Natural killer cell (primary cell): ENCODE measurements at regions not wholly inside any gene's neighbourhood (a gene's known extent, or its start where the extent isn't known, plus 50 kb on each side); places are given as distances from the start of the nearest gene placed in this dataset.

ENCODE experiments used
- ATAC-seq, 3 donors: fragments of 150-1000 bp in 2 of 3; fragments of 200-7000 bp in 1 of 3; cut with Tn5 transposase; 1 replicate in 1 of 3; 2 replicates in 2 of 3; pipeline ENCODE4 v1.10.0; 2021; ENCODE audit warnings: mild to moderate bottlenecking in 2 of 3, moderate library complexity in 2 of 3
- DNase-seq, 2 donors: peaks; one replicate each; pipeline versions ENCODE4 v3.0.0 to v3.0.0-alpha.2; 2013 to 2021; ENCODE audit warnings: mixed read lengths in 1 of 2
- H3K27ac ChIP-seq: one replicate; pipeline ENCODE4 v1.5.1; 2013; ENCODE audit warnings: mild to moderate bottlenecking, low read length
- H3K27me3 ChIP-seq: one replicate; pipeline ENCODE4 v1.6.1; 2013; ENCODE audit warnings: low read length; ENCODE audit not compliant: control insufficient read depth, insufficient read depth
- H3K36me3 ChIP-seq: one replicate; pipeline ENCODE4 v1.6.1; 2013; ENCODE audit warnings: low read length; ENCODE audit not compliant: control insufficient read depth, insufficient read depth
- H3K4me1 ChIP-seq: one replicate; pipeline ENCODE4 v1.6.1; 2013; ENCODE audit warnings: low read length; ENCODE audit not compliant: control insufficient read depth, insufficient read depth
- H3K4me3 ChIP-seq: one replicate; pipeline ENCODE4 v1.5.1; 2013; ENCODE audit warnings: low read length
- H3K9me3 ChIP-seq: one replicate; pipeline ENCODE4 v1.6.1; 2013; ENCODE audit warnings: low read length; ENCODE audit not compliant: control insufficient read depth, insufficient read depth
- H3K27ac Mint-ChIP-seq, 2 donors: one replicate each; pipeline ENCODE4 v1.8.0; 2022; ENCODE audit warnings: mild to moderate bottlenecking in 2 of 2, mixed read lengths in 2 of 2, moderate library complexity in 1 of 2
- H3K27me3 Mint-ChIP-seq, 2 donors: one replicate each; pipeline ENCODE4 v1.8.0; 2022; ENCODE audit warnings: low read depth in 2 of 2, mixed read lengths in 2 of 2
- H3K36me3 Mint-ChIP-seq: one replicate; pipeline ENCODE4 v1.8.0; 2022; ENCODE audit warnings: mixed read lengths
- H3K4me1 Mint-ChIP-seq, 2 donors: one replicate each; pipeline ENCODE4 v1.8.0; 2022; ENCODE audit warnings: mixed read lengths in 2 of 2
- H3K4me3 Mint-ChIP-seq: one replicate; pipeline ENCODE4 v1.8.0; 2022; ENCODE audit warnings: mild to moderate bottlenecking, moderate library complexity, mixed read lengths
- H3K9me3 Mint-ChIP-seq, 2 donors: one replicate each; pipeline ENCODE4 v1.8.0; 2022; ENCODE audit warnings: mixed read lengths in 2 of 2
- CTCF ChIP-seq: fragments of 200-600 bp; IDR thresholded peaks from one replicate; pipeline ENCODE4 v1.8.0; 2022; ENCODE audit warnings: antibody characterized with exemption
- WGBS: methylation state at CpG from one replicate; pipeline ENCODE4 v1.1.7; 2013; ENCODE audit warnings: missing lambda C conversion rate; ENCODE audit not compliant: insufficient coverage; 5-methylcytosine and 5-hydroxymethylcytosine counted together
- intact Hi-C: fragments of 100-400 bp; cut with micrococcal nuclease; formaldehyde crosslinking; loops from one replicate; pipeline ENCODE4 v1.14.2; 2022

GRCh38 chrX:42102586-42103282 lies 179.4 kb upstream of the CASK start:
- intact Hi-C loops, result no loop called here
- H3K4me3 Mint-ChIP-seq, result no peak overlapping the region

GRCh38 chrX:42098900-42099299 lies 175.5 kb upstream of the CASK start:
- DNase-seq (no peak), ATAC-seq (no peak)
- Mint-ChIP-seq H3K4me3 (no peak overlapping the region), H3K27ac (no peak overlapping the region), H3K36me3 (no peaks in the 10 kb centered on the region), H3K27me3 (peaks cover 0 to 31% of the 10 kb centered on the region in 2 donors), H3K9me3 (no peaks in the 10 kb centered on the region), H3K4me1 (peaks cover 6 to 7% of the 10 kb centered on the region in 2 donors)
- no peaks in the 10 kb centered on the region for H3K36me3 ChIP-seq
- H3K4me1 ChIP-seq, result peaks cover under 1% of the 10 kb centered on the region
- intact Hi-C loops, result no loop called here
- no peaks in the 10 kb centered on the region for H3K9me3 ChIP-seq
- no peak overlapping the region for H3K27ac ChIP-seq
- no peak for TF ChIP-seq CTCF
- H3K4me3 ChIP-seq, result no peak overlapping the region
- no peaks in the 10 kb centered on the region for H3K27me3 ChIP-seq
- WGBS, result 93% methylated on average over 8 of the region's 11 CpGs

More at GRCh38 chrX:42102586-42103282, 179.4 kb upstream of the CASK start:
- no peaks in the 10 kb centered on the region for H3K9me3 ChIP-seq
- ATAC-seq, result no peak
- no peak overlapping the region for H3K27ac Mint-ChIP-seq
- no peak overlapping the region for H3K27ac ChIP-seq
- H3K9me3 Mint-ChIP-seq, result no peaks in the 10 kb centered on the region
- no peak for TF ChIP-seq CTCF
- H3K4me1 ChIP-seq, result no peaks in the 10 kb centered on the region
- H3K36me3 Mint-ChIP-seq, result no peaks in the 10 kb centered on the region
- no peaks in the 10 kb centered on the region for H3K27me3 ChIP-seq
- no peaks in the 10 kb centered on the region for H3K4me1 Mint-ChIP-seq
- no peak overlapping the region for H3K4me3 ChIP-seq
- peaks cover 0 to 12% of the 10 kb centered on the region in 2 donors for H3K27me3 Mint-ChIP-seq
- no peaks in the 10 kb centered on the region for H3K36me3 ChIP-seq
- DNase-seq, result no peak
- 94% methylated on average over 3 of the region's 4 CpGs for WGBS

- Histone ChIP-seq H3K9me3 (no peaks in the 10 kb centered on the region), H3K36me3 (no peaks in the 10 kb centered on the region), H3K4me1 (peaks cover 4% of the 10 kb centered on the region), H3K4me3 (no peak overlapping the region), H3K27ac (no peak overlapping the region), H3K27me3 (no peaks in the 10 kb centered on the region)
- Mint-ChIP-seq H3K36me3 (no peaks in the 10 kb centered on the region), H3K27ac (no peak overlapping the region), H3K27me3 (peaks cover 0 to 21% of the 10 kb centered on the region in 2 donors), H3K4me1 (peaks cover 6 to 9% of the 10 kb centered on the region in 2 donors), H3K9me3 (no peaks in the 10 kb centered on the region), H3K4me3 (no peak overlapping the region)
- DNase-seq, result no peak
- WGBS, result 83% methylated on average over 2 of the region's 4 CpGs
- intact Hi-C loops, result no loop called here
- no peak for TF ChIP-seq CTCF
- ATAC-seq, result no peak
Measured at GRCh38 chrX:42097486-42097885, 174.1 kb upstream of the CASK start.
